GM21619 (cell line): ENCODE measurements at regions not wholly inside any gene's neighbourhood (a gene's known extent, or its start where the extent isn't known, plus 50 kb on each side); places are given as distances from the start of the nearest gene placed in this dataset.
"Not testable (repeated sequence)": the region's sequence is repeated elsewhere in the genome, so short reads cannot be mapped to it uniquely, and the experiment has no call there.

ENCODE experiments used
- ATAC-seq: cut with Tn5 transposase; IDR thresholded peaks from one replicate; pipeline ENCODE4 v1.9.1; 2021; ENCODE audit not compliant: unreplicated experiment

DNA sequence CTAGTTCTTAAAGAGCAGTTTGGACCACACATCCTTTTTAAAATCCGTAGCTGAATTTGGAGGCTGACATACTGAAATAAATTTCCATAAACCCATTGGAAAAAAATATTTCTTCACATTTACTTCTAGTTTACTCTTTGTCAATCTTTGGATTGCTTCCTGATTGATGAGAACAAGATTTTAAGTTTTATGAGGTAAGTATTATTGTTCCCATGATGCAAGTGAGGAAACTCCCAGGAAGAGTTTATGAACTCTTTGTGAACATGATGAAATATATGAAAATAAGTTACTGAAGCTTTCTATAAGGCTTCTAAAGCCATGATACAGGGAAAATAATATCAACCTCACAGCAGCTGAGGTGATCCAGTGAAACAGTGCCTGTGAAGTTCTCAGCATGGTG lies 320.0 kb downstream of the GJA1 start:
- no peak for ATAC-seq

- ATAC-seq: no peak
Observed at GRCh38 chr6:121756666-121757065, 321.2 kb downstream of the GJA1 start.

- ATAC-seq: no peak
Observed at GRCh38 chr6:121759370-121759769, 323.9 kb downstream of the GJA1 start.

- ATAC-seq: no peak
Observed at GRCh38 chr6:121760191-121760590, 324.7 kb downstream of the GJA1 start.

DNA sequence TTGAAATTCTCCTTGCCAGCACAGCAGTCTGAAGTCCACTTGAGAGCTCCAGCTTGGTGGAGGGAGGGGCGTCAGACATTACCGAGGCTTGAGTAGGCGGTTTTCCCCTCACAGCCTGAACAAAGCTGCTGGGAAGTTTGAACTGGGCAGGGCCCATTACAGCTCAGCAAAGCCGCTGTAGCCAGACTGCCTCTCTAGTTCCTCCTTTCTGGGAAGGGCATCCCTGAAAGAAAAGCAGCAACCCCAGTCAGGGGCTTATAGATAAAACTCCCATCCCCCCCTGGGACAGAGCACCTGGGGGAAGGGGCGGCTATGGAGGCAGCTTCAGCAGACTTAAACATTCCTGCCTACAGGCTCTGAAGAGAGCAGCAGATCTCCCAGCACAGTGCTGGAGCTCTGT lies 325.3 kb downstream of the GJA1 start:
- no peak for ATAC-seq

DNA sequence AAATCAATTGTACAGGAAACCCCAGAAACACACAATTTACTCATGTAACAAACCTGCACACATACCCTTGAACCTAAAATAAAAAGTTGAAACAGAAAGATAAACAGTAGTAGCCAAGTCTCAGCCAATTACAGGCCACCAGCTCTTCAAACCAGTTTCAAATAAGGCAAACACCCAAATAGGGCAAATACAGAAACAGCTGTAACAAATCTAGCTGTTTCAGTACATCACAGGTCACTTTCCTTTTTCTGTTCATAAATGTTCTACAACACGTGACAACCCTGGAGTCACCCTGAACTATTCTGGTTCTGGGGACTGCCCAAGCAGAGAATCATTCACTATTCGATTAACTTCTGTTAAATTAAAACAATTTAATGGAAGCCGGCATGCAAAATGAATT lies 329.0 kb downstream of the GJA1 start:
- ATAC-seq: peak; percentile 82

- no peak for ATAC-seq
Observed at GRCh38 chr6:121765060-121765459, 329.6 kb downstream of the GJA1 start.

GRCh38 chr6:121767211-121767610 lies 331.8 kb downstream of the GJA1 start:
- ATAC-seq: no peak

GRCh38 chr6:121770943-121771342 lies 335.5 kb downstream of the GJA1 start:
- peak; percentile 45 for ATAC-seq

DNA sequence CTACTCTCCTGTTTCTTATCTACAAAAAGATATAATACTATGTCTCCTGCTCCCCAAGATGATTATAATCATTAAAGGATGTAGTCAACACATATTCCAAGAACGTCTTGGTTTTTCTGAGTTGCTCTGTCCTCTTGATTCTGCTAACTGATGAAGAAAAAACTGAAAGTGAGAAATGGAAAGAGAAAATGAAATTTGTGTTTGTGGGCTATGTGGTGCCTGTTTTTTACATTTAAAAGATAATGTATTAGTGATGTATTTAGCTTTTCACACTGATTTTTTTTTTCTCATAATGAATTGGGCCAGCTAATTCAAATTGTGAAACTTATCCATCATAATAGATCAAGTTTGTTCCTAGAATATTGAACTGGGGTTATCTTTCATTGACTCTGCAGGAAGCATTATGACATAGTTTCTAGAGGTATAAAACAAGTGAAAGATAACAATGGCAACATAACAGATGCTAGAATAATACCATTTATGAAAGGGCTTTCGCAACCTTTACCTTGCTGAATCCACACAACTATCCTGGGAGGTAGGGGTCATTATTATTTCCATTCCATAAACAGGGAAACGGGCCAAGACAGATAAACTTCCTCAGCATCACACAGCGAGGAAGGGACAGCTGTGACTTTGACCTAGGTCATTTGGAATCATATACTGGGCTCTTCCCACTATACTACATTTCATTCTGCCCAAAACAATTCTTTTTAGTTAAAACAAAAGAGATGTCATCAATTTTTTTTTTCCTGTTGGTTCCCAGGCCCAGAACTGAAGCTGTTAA lies 336.7 kb downstream of the GJA1 start:
- peak; percentile 93 for ATAC-seq

- no peak for ATAC-seq
Observed at GRCh38 chr6:121776054-121776453, 340.6 kb downstream of the GJA1 start.

- no peak for ATAC-seq
Observed at GRCh38 chr6:121780325-121781321, 345.2 kb downstream of the GJA1 start.

GRCh38 chr6:121791396-121792315 lies 356.2 kb downstream of the GJA1 start:
- ATAC-seq: no peak

DNA sequence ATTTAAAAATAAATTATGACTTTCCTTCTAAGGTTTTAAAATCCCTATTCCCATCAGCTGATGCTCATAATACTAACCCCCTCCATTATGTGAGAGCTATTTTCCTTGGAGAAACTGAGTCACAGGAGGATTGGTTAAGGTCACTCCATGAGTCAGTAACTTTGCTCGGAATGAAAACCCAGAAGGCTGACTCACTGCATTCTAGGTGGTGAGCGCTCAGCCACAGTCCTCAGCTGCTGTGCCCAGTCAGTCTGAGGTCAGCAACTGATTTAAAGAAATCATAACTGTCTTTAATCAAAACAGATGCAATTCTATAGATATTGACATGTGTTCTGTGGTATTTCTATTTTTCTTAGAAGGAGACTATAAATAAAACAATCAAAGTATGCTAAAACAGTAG lies 359.2 kb downstream of the GJA1 start:
- ATAC-seq: no peak

GRCh38 chr6:121797598-121797997 lies 362.2 kb downstream of the GJA1 start:
- not testable (repeated sequence) for ATAC-seq

GRCh38 chr6:121798126-121798525 lies 362.7 kb downstream of the GJA1 start:
- ATAC-seq: not testable (repeated sequence)

DNA sequence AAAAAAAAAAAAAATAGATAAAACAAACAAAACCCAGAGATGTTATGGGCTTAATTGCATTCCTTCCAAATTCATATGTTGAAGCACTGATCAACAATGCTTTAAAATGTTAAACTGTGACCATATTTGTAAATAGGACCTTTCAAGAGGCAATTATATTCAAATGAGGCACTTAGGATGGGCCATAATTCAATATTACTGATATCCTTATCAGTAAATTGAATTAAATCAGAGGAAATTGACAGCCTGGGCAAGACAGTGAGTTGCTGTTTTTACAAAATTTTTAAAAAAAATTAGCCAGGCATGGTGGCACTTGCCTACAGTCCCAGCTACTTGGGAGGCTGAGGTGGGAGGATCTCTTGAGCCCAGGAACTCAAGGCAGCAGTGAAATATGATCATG lies 364.1 kb downstream of the GJA1 start:
- no peak for ATAC-seq

DNA sequence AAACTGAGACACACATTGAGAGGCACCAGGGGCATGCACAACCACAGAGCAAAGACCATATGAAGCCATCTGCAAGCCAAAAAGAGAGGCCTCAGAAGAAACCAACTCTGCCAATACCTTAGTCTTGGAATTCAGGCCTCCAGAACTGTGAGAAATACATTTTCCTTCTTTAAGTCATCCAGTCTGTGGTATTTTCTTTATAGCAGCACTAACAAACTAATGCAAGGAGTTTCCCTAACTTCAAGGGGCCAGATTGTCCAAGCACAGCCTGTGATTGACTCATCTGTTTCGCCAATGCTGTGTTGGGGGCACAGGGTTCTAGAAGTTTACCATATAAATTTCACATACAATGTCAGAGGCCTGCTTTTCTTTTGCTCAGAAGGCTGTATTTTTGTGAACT lies 364.6 kb downstream of the GJA1 start:
- no peak for ATAC-seq

GRCh38 chr6:121806116-121806515 lies 370.7 kb downstream of the GJA1 start:
- ATAC-seq: no peak

DNA sequence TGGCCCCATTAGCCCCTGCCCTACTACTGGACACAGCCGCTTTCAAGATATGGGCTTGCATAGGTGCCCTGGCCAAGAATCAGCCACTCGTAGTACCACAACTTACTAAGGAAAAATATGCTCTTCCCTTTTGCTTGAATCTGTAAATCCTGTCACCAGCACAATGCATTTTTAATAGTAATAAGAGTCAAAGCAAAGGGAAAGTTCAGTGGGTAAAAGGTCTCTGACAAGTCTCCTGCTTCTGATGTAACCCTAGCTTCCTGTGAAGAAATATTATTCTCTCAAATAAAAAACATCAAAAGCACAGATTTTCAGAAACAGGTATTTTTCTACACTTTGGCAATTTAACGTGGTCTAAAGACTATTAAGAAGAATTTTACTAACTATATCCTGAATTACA lies 373.8 kb downstream of the GJA1 start:
- ATAC-seq: no peak
